H9 (cell line): ENCODE measurements at regions not wholly inside any gene's neighbourhood (a gene's known extent, or its start where the extent isn't known, plus 50 kb on each side); places are given as distances from the start of the nearest gene placed in this dataset.

Experiments used
- DNase-seq: peaks from one replicate; pipeline ENCODE4 v3.0.0-alpha.2; 2017
- H2AFZ ChIP-seq: one replicate; pipeline ENCODE4 v1.6.1; 2013; ENCODE audit warnings: mild to moderate bottlenecking, low read length, control low read depth, moderate library complexity
- H2AK5ac ChIP-seq: 2 replicates; pipeline ENCODE4 v1.6.1; 2013; ENCODE audit warnings: low read length, control low read depth, mixed read lengths; ENCODE audit not compliant: insufficient read length
- H2BK120ac ChIP-seq: one replicate; pipeline ENCODE4 v1.6.1; 2013; ENCODE audit warnings: low read depth, mild to moderate bottlenecking, low read length, control low read depth, inconsistent platforms; ENCODE audit not compliant: poor library complexity, severe bottlenecking
- H2BK12ac ChIP-seq: 2 replicates; pipeline ENCODE4 v1.6.1; 2013; ENCODE audit warnings: low read length, control low read depth, mixed read lengths, low read depth; ENCODE audit not compliant: insufficient read length
- H2BK15ac ChIP-seq: 2 replicates; pipeline ENCODE4 v1.6.1; 2013; ENCODE audit warnings: low read depth, low read length, control low read depth
- H2BK20ac ChIP-seq: one replicate; pipeline ENCODE4 v1.6.1; 2013; ENCODE audit warnings: low read depth, mild to moderate bottlenecking, low read length, control low read depth, inconsistent platforms; ENCODE audit not compliant: poor library complexity, severe bottlenecking
- H2BK5ac ChIP-seq: 2 replicates; pipeline ENCODE4 v1.6.1; 2013; ENCODE audit warnings: low read length, control low read depth, mixed read lengths; ENCODE audit not compliant: insufficient read length
- H3K14ac ChIP-seq: 2 replicates; pipeline ENCODE4 v1.6.1; 2013; ENCODE audit warnings: low read length, control low read depth; ENCODE audit not compliant: insufficient read depth
- H3K18ac ChIP-seq: 2 replicates; pipeline ENCODE4 v1.6.1; 2013; ENCODE audit warnings: low read depth, mild to moderate bottlenecking, mixed read lengths, low read length, control low read depth; ENCODE audit not compliant: insufficient read length
- H3K23ac ChIP-seq: 2 replicates; pipeline ENCODE4 v1.6.1; 2013; ENCODE audit warnings: low read length, control low read depth, mixed read lengths, low read depth; ENCODE audit not compliant: insufficient read length
- H3K23me2 ChIP-seq: 2 replicates; pipeline ENCODE4 v1.6.1; 2013; ENCODE audit warnings: low read depth, mild to moderate bottlenecking, mixed read lengths, low read length, control low read depth; ENCODE audit not compliant: insufficient read length, poor library complexity, severe bottlenecking
- H3K27ac ChIP-seq: 2 replicates; pipeline ENCODE4 v1.5.1; 2013; ENCODE audit warnings: low read length, control low read depth, mixed read lengths, low read depth; ENCODE audit not compliant: insufficient read length
- H3K27me3 ChIP-seq: 2 replicates; pipeline ENCODE4 v1.6.1; 2013; ENCODE audit warnings: low read length, control low read depth, inconsistent platforms; ENCODE audit not compliant: insufficient read depth
- H3K4ac ChIP-seq: 2 replicates; pipeline ENCODE4 v1.6.1; 2013; ENCODE audit warnings: low read depth, mild to moderate bottlenecking, control low read depth, inconsistent platforms, low read length, moderate library complexity
- H3K4me1 ChIP-seq: 2 replicates; pipeline ENCODE4 v1.6.1; 2013; ENCODE audit warnings: low read length, control low read depth, inconsistent platforms; ENCODE audit not compliant: insufficient read depth
- H3K4me2 ChIP-seq: 2 replicates; pipeline ENCODE4 v1.6.1; 2013; ENCODE audit warnings: low read length, control low read depth, mixed read lengths; ENCODE audit not compliant: insufficient read length, insufficient read depth
- H3K56ac ChIP-seq: 2 replicates; pipeline ENCODE4 v1.6.1; 2013; ENCODE audit warnings: low read depth, mild to moderate bottlenecking, mixed read lengths, low read length, control low read depth; ENCODE audit not compliant: insufficient read length
- H3K79me1 ChIP-seq: 2 replicates; pipeline ENCODE4 v1.6.1; 2013; ENCODE audit warnings: low read depth, mild to moderate bottlenecking, moderate library complexity, low read length, control low read depth, inconsistent platforms; ENCODE audit not compliant: insufficient read depth, poor library complexity, severe bottlenecking
- H3K79me2 ChIP-seq: 2 replicates; pipeline ENCODE4 v1.6.1; 2013; ENCODE audit warnings: low read length, control low read depth, inconsistent platforms; ENCODE audit not compliant: insufficient read depth
- H3K9ac ChIP-seq: 2 replicates; pipeline ENCODE4 v1.6.1; 2013; ENCODE audit warnings: low read length, control low read depth, mixed read lengths; ENCODE audit not compliant: insufficient read length; ENCODE audit errors: extremely low read depth
- H3K9me3 ChIP-seq: one replicate; pipeline ENCODE4 v1.6.1; 2013; ENCODE audit warnings: low read depth, low read length, inconsistent platforms; ENCODE audit not compliant: control insufficient read depth
- H3T11ph ChIP-seq: one replicate; pipeline ENCODE4 v1.6.1; 2013; ENCODE audit warnings: mild to moderate bottlenecking, low read length, control low read depth, inconsistent platforms
- H4K20me1 ChIP-seq: one replicate; pipeline ENCODE4 v1.6.1; 2013; ENCODE audit not compliant: control insufficient read depth, insufficient read length, insufficient read depth
- H4K5ac ChIP-seq: 2 replicates; pipeline ENCODE4 v1.6.1; 2013; ENCODE audit warnings: low read depth, mild to moderate bottlenecking, mixed read lengths, low read length, control low read depth; ENCODE audit not compliant: insufficient read length
- H4K8ac ChIP-seq: replicated peaks from 2 replicates; pipeline ENCODE4 v1.6.1; 2013; ENCODE audit warnings: low read length, control low read depth, mixed read lengths, low read depth; ENCODE audit not compliant: insufficient read length
- H4K91ac ChIP-seq: 2 replicates; pipeline ENCODE4 v1.6.1; 2013; ENCODE audit warnings: low read depth, mild to moderate bottlenecking, moderate library complexity, mixed read lengths, low read length, control low read depth; ENCODE audit not compliant: insufficient read length
- H3K27ac Mint-ChIP-seq, 3 experiments: 2 replicates in 2 of 3; 3 replicates in 1 of 3; pipeline ENCODE4 v1.8.0; 2020 to 2021; ENCODE audit warnings: mixed read lengths in 3 of 3, mild to moderate bottlenecking in 1 of 3, moderate library complexity in 1 of 3
- H3K27me3 Mint-ChIP-seq: 2 replicates; pipeline ENCODE4 v1.8.0; 2021; ENCODE audit warnings: low read depth, mild to moderate bottlenecking, moderate library complexity, mixed read lengths
- H3K36me3 Mint-ChIP-seq, 3 experiments: 2 replicates in 2 of 3; 3 replicates in 1 of 3; pipeline ENCODE4 v1.8.0; 2020 to 2021; ENCODE audit warnings: low read depth in 3 of 3, mixed read lengths in 3 of 3; ENCODE audit not compliant: insufficient read depth in 1 of 3
- H3K4me1 Mint-ChIP-seq, 2 experiments: 2 replicates each; pipeline ENCODE4 v1.8.0; 2020; ENCODE audit warnings: mixed read lengths in 2 of 2
- H3K4me3 Mint-ChIP-seq, 2 experiments: 2 replicates in 1 of 2; 3 replicates in 1 of 2; pipeline ENCODE4 v1.8.0; 2020 to 2021; ENCODE audit warnings: mild to moderate bottlenecking in 2 of 2, mixed read lengths in 2 of 2, moderate library complexity in 1 of 2
- H3K9me3 Mint-ChIP-seq, 2 experiments: 2 replicates in 1 of 2; 3 replicates in 1 of 2; pipeline ENCODE4 v1.8.0; 2020; ENCODE audit warnings: mild to moderate bottlenecking in 2 of 2, mixed read lengths in 2 of 2, moderate library complexity in 1 of 2
- WGBS: extraction: QIAGEN DNeasy Blood & Tissue Kit; methylation state at CpG from one replicate; pipeline ENCODE4 v1.1.7; 2013; ENCODE audit warnings: missing lambda C conversion rate, low lambda C conversion rate, mixed read lengths; ENCODE audit not compliant: insufficient read length; ENCODE audit errors: extremely low coverage; 5-methylcytosine and 5-hydroxymethylcytosine counted together
- TF ChIP-seq, protein P1 (sequence below): fragments of 200-600 bp; sonication (generic); conservative IDR thresholded peaks from 3 replicates; pipeline ENCODE4 v1.8.0; 2021; ENCODE audit warnings: antibody characterized with exemption, mild to moderate bottlenecking

DNA sequence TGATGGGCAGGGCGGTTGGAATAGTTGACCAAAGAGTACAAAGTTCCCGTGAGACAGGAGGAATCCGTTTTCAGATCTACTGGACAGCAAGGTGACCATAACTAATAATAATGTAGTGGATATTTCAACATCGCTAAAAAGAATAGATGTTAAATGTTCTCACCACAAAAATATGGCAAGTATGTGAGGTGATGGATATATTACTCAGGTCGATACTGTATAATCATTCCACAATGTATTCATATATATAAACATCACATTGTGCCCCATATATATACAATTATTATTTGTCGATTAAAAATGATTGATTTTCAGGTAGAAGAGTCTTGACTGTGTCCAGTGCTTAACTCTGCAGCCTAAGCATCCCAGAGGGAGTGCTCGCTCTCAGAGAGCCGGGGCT, 141.6 kb upstream of the TENM3 start:
- DNase-seq: no peak
- no peak overlapping the region for H2AFZ ChIP-seq
- no peak overlapping the region for H3T11ph ChIP-seq
- no peaks in the 10 kb centered on the region for H3K79me1 ChIP-seq
- no peak overlapping the region for H3K4me2 ChIP-seq
- H3K9me3 Mint-ChIP-seq: peaks cover 0 to 2% of the 10 kb centered on the region in 2 experiments; a peak in 2 of 5 replicates
- H4K20me1 ChIP-seq: no peaks in the 10 kb centered on the region
- H3K18ac ChIP-seq: no peak overlapping the region
- no peaks in the 10 kb centered on the region for H3K4me1 ChIP-seq
- no peak overlapping the region for H3K56ac ChIP-seq
- H3K9ac ChIP-seq: no peak overlapping the region
- no peak overlapping the region for H2AK5ac ChIP-seq
- no peaks in the 10 kb centered on the region for H3K79me2 ChIP-seq
- no peak overlapping the region for H2BK20ac ChIP-seq
- TF ChIP-seq, protein P1, sequence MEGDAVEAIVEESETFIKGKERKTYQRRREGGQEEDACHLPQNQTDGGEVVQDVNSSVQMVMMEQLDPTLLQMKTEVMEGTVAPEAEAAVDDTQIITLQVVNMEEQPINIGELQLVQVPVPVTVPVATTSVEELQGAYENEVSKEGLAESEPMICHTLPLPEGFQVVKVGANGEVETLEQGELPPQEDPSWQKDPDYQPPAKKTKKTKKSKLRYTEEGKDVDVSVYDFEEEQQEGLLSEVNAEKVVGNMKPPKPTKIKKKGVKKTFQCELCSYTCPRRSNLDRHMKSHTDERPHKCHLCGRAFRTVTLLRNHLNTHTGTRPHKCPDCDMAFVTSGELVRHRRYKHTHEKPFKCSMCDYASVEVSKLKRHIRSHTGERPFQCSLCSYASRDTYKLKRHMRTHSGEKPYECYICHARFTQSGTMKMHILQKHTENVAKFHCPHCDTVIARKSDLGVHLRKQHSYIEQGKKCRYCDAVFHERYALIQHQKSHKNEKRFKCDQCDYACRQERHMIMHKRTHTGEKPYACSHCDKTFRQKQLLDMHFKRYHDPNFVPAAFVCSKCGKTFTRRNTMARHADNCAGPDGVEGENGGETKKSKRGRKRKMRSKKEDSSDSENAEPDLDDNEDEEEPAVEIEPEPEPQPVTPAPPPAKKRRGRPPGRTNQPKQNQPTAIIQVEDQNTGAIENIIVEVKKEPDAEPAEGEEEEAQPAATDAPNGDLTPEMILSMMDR: no peak
- no peaks in the 10 kb centered on the region for H3K36me3 Mint-ChIP-seq
- no peak overlapping the region for H2BK120ac ChIP-seq
- WGBS: no CpG with 5 or more reads among the region's 8 CpGs
- H3K14ac ChIP-seq: no peak overlapping the region
- H4K5ac ChIP-seq: no peak overlapping the region
- H3K27me3 Mint-ChIP-seq: no peaks in the 10 kb centered on the region
- H3K23ac ChIP-seq: no peak overlapping the region
- H4K8ac ChIP-seq: no peak overlapping the region
- no peak overlapping the region for H3K4me3 Mint-ChIP-seq
- H3K27me3 ChIP-seq: no peaks in the 10 kb centered on the region
- no peak overlapping the region for H3K4ac ChIP-seq
- H3K27ac Mint-ChIP-seq: no peak overlapping the region
- no peak overlapping the region for H2BK5ac ChIP-seq
- no peak overlapping the region for H2BK15ac ChIP-seq
- H4K91ac ChIP-seq: no peak overlapping the region
- H3K9me3 ChIP-seq: no peaks in the 10 kb centered on the region
- no peaks in the 10 kb centered on the region for H3K23me2 ChIP-seq
- no peak overlapping the region for H3K27ac ChIP-seq
- no peak overlapping the region for H2BK12ac ChIP-seq
- H3K4me1 Mint-ChIP-seq: peaks cover 10 to 17% of the 10 kb centered on the region in 2 experiments; a peak in 3 of 4 replicates
